ENCODE measurements at regions not wholly inside any gene's neighbourhood (a gene's known extent, or its start where the extent isn't known, plus 50 kb on each side); places are given as distances from the start of the nearest gene placed in this dataset.

DNA sequence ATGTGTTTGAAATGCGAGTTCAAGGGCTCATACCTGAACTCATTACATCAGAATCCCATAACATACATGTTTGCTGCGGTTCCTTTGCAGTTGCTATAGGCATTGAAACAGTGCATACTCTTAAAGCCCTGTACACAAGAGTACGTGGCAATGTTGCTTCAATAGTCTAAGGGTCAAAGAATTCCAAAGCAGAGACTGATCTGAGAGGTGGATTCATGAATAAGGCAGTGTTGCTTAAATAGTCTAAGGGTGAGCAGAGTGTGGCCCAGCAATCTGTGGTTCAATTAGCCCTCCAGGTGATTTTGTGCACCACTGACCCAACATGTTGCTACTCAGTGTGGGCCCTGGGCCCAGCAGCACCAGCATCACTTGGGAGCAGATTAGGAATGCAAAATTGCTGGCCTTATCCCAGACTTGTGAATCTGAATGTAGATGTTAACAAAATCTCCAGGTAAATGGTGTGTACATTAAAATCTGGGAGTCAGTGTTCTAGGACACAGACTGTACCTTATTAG is 314.7 kb upstream of the UMPS start:
- Mint-ChIP-seq H3K36me3 (no peaks in the 10 kb centered on the region), H3K4me1 (no peaks in the 10 kb centered on the region), H3K4me3 (no peak overlapping the region), H3K27me3 (peaks cover 8% of the 10 kb centered on the region), H3K9me3 (no peaks in the 10 kb centered on the region), H3K27ac (no peak overlapping the region)
- DNase-seq: no peak

DNA sequence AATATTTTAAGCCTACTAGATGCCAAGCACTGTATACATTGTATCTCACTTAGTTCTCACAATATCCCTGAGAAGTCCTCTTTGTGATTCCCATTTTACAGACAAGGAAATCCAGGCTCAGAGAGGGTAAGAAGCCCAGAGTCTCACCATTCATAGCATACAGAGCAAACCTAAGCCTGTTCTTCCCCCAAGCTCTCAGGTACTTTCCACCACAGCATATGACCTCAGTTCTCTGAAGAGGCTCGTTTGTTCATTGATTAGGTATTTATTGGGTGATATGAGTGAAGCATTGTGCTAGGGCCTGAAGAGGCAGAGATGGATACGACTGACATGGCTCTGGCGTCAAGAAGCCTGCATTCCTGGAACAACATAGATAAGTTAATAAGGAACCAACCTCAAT is 310.9 kb upstream of the UMPS start:
- Mint-ChIP-seq H3K9me3 (no peaks in the 10 kb centered on the region), H3K4me3 (no peak overlapping the region), H3K27ac (no peak overlapping the region), H3K4me1 (no peaks in the 10 kb centered on the region), H3K27me3 (peaks cover 8% of the 10 kb centered on the region), H3K36me3 (no peaks in the 10 kb centered on the region)
- DNase-seq: no peak

DNA sequence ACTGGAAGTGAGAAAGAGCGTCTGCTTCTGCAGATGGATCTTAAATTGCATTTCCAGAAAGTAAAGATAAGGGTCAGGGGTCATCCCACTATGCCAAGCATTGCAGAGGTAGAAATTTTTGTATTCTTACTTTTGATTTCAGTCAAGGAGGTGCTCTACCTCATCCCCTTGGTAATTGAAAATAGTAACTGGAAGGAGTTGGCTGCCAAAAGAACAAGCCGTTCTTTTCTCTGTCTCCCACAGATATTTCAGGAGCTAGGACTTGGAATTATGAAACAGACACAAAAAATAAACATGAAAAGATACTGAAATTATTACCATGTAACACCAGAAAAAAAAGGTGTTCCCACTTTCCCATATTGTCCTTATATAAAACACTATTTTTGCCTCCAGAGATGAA is 309.9 kb upstream of the UMPS start:
- no peaks in the 10 kb centered on the region for H3K9me3 Mint-ChIP-seq
- H3K36me3 Mint-ChIP-seq: no peaks in the 10 kb centered on the region
- H3K4me1 Mint-ChIP-seq: no peaks in the 10 kb centered on the region
- H3K27me3 Mint-ChIP-seq: peaks cover 15% of the 10 kb centered on the region
- no peak overlapping the region for H3K4me3 Mint-ChIP-seq
- no peak overlapping the region for H3K27ac Mint-ChIP-seq
- no peak for DNase-seq

DNA sequence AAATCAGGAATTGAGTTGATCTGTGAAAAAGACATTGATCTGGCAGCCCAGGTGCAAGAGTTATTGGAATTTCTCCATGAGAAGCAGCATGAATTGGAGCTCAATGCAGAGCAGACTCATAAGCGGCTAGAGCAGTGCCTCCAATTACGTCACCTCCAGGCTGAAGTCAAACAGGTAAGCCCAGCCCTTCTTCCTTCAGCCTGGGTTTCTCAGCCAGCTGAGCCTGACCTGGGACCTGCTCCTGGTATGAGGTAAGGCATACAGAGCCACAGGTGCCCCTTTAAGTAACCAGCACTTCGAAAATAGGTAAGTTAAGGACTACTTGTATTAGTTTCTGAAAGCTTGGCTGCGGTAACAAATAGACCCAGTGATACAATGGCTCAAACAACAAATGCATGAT is 307.4 kb upstream of the UMPS start:
- Mint-ChIP-seq H3K4me1 (no peaks in the 10 kb centered on the region), H3K36me3 (no peaks in the 10 kb centered on the region), H3K27me3 (peaks cover 18% of the 10 kb centered on the region), H3K4me3 (no peak overlapping the region), H3K27ac (no peak overlapping the region), H3K9me3 (no peaks in the 10 kb centered on the region)
- DNase-seq: no peak

DNA sequence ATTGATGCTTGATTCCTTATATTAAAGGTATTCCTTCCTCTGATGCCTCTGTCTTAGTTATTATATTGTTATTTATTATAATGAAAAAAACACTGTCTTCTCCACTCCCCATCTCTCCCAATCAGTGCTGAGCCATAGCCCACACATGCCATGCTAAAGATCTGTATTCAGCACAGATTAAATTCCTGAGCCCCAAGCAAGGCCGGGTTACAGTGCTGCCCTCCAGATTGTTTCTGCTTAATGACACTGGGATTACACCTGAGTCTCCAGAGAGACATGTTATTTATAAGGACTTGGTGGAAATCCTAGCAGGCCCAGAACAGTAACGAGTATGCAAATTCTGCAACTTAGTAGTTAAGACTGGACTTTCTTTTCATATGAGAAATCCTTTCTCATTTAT is 305.9 kb upstream of the UMPS start:
- no peaks in the 10 kb centered on the region for H3K36me3 Mint-ChIP-seq
- no peak for DNase-seq
- H3K27me3 Mint-ChIP-seq: peaks cover 11% of the 10 kb centered on the region
- no peak overlapping the region for H3K4me3 Mint-ChIP-seq
- no peaks in the 10 kb centered on the region for H3K9me3 Mint-ChIP-seq
- H3K27ac Mint-ChIP-seq: no peak overlapping the region
- no peaks in the 10 kb centered on the region for H3K4me1 Mint-ChIP-seq

DNA sequence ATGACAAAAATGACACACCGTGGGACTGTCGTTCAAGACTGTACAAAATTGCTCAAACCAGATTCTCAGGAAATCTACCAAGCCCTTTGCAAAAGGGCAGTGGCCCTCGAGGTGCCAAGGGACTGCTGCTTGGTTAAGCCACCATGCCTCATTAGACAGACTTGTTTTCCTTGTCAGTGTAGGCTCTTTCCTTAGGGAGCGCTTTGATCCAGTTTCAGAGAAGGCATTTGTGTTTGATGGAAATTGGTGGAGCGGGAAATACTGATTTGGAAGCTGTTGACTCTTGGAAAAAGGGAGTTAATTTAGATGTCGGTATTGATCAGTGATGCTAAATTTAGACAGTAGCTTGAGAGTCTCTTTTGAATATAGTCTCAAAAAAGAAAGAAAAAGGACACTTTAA is 304.3 kb upstream of the UMPS start:
- peaks cover 11% of the 10 kb centered on the region for H3K27me3 Mint-ChIP-seq

DNA sequence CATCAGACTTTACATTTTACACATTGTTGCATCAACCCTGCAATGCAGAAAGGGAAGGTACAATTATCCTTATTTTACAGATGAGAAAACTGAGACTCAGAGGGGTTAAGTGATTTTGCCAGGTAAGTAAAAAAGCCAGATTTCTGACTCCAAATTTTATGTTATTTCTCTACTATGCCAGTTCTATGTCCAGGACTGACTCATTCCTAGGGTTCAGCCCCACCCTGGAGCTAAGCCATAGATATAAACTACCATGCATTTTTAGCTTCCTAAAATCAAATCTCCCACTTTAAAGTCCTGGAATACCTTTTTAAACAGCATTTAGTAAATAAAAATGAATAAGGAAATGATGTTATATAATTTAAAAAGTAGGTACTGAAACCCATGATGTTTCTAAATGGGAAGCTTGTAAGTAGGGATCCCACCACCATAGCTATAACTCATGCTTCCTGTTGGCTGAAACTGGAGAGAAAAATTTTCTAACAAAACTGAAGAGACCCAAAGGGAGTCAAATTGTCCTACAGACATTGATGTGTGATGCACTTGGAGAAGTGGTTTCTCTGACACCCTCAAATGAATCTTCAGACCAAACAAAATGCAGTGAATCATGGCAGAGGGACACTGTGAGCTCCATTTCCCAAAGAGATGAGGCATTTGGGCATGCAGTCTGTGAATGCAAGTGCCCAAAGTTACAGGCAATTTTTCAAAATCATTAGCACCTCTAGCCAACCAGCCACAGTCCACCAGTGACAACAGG is 301.7 kb upstream of the UMPS start:
- no peaks in the 10 kb centered on the region for H3K9me3 Mint-ChIP-seq
- H3K4me1 Mint-ChIP-seq: no peaks in the 10 kb centered on the region
- no peak for DNase-seq
- H3K36me3 Mint-ChIP-seq: no peaks in the 10 kb centered on the region
- no peak overlapping the region for H3K4me3 Mint-ChIP-seq
- H3K27me3 Mint-ChIP-seq: peaks cover 15% of the 10 kb centered on the region
- no peak overlapping the region for H3K27ac Mint-ChIP-seq

More for the DNA sequence above, 304.3 kb upstream of the UMPS start:
- Mint-ChIP-seq H3K4me1 (no peaks in the 10 kb centered on the region), H3K36me3 (no peaks in the 10 kb centered on the region), H3K27ac (no peak overlapping the region), H3K4me3 (no peak overlapping the region), H3K9me3 (no peaks in the 10 kb centered on the region)
- no peak for DNase-seq

DNA sequence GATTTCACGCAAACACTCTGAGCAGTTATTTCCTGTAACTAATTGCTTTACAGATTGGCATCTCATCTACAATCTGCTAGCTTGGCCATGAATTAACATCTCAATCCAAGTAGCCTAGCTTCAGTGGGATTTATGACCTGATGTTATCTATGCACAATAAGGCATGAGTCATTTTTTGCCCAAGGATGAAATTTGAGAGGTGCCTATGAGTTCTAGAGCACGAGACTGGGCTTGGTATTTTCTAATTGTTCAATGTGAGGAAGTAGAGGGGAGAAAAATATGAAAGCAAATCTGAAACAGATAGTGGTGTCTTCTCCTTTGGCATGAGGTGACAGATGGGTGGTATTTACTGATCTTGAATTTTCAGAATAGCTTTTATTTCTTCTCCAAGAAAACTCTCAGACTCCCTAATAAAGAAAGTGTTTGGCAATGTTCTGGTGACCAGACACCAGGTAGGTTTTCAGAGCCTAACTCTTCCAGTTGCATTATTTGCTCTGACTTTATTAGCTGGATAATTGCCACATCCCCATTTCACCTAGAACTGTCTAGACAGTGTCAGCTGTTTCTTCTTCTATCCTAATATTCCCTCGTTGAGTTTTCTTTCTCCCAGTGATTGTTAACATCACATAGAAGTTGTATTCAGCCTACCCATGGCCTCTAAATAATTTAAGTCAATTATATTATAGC is 301.0 kb upstream of the UMPS start:
- DNase-seq: no peak
- H3K27ac Mint-ChIP-seq: no peak overlapping the region
- no peaks in the 10 kb centered on the region for H3K4me1 Mint-ChIP-seq
- peaks cover 15% of the 10 kb centered on the region for H3K27me3 Mint-ChIP-seq
- H3K36me3 Mint-ChIP-seq: no peaks in the 10 kb centered on the region
- H3K9me3 Mint-ChIP-seq: no peaks in the 10 kb centered on the region
- no peak overlapping the region for H3K4me3 Mint-ChIP-seq

DNA sequence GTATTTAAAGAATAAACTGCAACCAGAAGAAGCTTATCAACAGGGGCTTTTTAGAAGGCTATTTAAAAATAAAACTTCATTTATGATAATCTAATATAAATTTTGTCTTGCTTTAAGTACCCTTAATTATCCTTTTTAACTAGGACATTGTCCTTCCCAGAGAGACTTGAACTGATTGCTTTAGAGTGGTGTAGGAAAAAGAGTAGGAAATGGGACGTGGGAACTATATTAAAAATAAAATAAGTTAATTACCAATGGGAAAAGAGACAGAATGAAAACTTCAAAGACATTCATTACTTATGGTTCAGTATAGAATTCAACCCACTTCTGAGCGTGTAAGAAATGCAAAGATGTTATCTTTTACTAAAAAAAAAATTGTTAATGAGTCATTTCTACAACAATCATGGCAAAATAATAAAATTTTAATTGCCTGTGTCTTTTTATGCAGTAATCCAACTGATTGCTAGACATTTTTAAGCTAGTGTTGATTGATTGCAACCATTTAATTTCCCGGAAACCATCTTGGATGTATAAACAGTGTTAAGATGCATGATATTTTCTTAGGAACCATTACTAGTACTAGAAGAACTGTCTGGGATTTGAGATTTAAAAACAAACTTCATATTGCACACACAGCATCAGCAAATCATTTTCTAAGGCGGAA is 298.8 kb upstream of the UMPS start:
- H3K4me3 Mint-ChIP-seq: no peak overlapping the region
- no peaks in the 10 kb centered on the region for H3K9me3 Mint-ChIP-seq
- H3K27me3 Mint-ChIP-seq: peaks cover 3% of the 10 kb centered on the region
- no peaks in the 10 kb centered on the region for H3K4me1 Mint-ChIP-seq
- no peak overlapping the region for H3K27ac Mint-ChIP-seq
- DNase-seq: no peak
- no peaks in the 10 kb centered on the region for H3K36me3 Mint-ChIP-seq

DNA sequence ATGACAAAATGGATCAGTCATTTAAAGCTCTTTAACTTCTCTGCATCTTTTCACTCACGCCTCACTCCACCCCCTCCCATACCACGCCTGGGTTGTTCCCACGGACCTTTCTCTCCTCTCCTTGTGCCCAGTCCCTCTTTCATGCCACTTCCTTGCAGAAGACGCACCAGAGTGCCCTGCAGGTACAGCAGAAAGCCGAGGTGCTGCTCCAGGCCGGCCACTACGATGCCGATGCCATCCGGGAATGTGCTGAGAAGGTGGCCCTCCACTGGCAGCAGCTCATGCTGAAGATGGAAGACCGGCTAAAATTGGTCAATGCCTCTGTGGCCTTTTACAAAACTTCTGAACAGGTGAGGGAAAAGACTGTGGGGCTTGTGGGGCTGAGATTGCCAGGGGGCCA is 296.1 kb upstream of the UMPS start:
- Mint-ChIP-seq H3K4me1 (no peaks in the 10 kb centered on the region), H3K27ac (no peak overlapping the region), H3K27me3 (peaks cover 9% of the 10 kb centered on the region), H3K4me3 (no peak overlapping the region), H3K9me3 (no peaks in the 10 kb centered on the region), H3K36me3 (no peaks in the 10 kb centered on the region)
- DNase-seq: no peak

DNA sequence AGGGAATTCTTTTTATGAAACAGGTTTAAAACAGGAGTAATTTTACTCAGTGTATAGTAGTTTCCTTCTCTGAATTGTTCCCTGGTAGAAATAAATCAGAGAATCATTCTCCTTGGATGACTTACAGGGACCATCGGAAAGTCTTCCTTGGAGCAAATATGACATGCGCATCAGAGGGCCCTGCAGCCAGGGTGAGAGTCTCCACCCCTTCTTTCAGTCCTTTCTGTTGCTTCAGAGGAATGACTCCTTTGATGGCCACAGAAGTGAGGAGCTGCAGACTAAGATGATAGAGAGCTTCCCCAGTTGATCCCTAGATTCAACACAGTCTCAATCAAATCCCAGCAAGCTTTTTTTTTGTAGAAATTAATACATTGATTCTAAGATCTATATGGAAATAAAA is 294.8 kb upstream of the UMPS start:
- H3K27ac Mint-ChIP-seq: no peak overlapping the region
- H3K36me3 Mint-ChIP-seq: no peaks in the 10 kb centered on the region
- no peaks in the 10 kb centered on the region for H3K4me1 Mint-ChIP-seq
- no peak for DNase-seq
- no peak overlapping the region for H3K4me3 Mint-ChIP-seq
- H3K27me3 Mint-ChIP-seq: peaks cover 9% of the 10 kb centered on the region
- H3K9me3 Mint-ChIP-seq: no peaks in the 10 kb centered on the region

DNA sequence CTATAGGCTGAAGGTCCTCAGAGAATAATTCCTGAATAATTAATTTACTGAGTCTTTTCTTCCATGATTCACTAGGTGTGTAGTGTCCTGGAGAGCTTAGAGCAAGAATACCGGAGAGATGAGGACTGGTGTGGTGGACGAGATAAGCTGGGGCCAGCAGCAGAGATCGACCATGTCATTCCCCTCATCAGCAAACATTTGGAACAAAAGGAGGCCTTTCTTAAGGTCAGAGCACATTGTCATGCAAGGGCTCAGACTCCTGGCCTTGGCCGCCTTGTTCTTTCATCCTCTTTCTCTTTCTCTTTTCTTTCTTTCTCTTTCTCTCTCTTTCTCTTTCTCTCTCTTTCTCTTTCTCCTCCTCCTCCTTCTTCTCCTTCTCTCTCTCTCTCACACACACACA is 291.4 kb upstream of the UMPS start:
- no peak for DNase-seq
- Mint-ChIP-seq H3K4me1 (no peaks in the 10 kb centered on the region), H3K9me3 (no peaks in the 10 kb centered on the region), H3K36me3 (no peaks in the 10 kb centered on the region), H3K27ac (no peak overlapping the region), H3K27me3 (peaks cover 5% of the 10 kb centered on the region), H3K4me3 (no peak overlapping the region)

DNA sequence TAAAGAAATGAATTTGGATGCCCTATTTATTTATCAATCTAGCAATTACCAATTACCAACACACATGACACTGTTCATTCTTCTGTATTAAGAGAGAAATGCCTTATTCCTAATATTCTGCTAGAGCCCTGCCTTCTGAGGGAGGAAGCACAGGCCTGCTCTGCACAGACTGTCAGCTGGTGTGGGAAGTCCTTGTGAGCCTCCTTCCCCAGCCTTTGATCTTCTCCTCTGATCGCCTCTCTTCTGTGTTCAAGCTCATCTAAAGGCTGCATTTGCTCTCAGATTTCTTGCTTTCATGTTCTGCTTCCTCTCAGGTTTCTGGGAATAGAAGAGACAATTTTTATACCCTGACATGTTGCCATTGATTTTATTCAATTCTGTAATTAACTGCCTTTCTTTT is 290.6 kb upstream of the UMPS start:
- H3K36me3 Mint-ChIP-seq: no peaks in the 10 kb centered on the region

DNA sequence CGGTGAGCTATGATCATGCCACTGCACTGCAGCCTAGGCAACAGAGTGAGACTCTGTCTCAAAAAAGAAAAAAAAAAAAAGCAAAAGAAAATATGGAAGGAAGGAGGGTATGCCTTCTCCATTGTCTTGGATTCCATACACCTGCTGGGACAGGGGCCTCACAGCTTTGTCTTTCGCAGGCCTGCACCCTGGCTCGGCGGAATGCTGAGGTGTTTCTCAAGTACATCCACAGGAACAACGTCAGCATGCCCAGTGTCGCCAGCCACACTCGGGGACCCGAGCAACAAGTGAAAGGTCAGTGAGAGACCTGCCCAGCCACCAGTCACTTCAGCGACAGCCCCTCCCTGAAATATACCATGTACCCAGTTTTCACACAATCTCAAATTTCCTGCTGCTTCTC is 288.5 kb upstream of the UMPS start:
- H3K9me3 Mint-ChIP-seq: no peaks in the 10 kb centered on the region
- DNase-seq: no peak
- no peak overlapping the region for H3K4me3 Mint-ChIP-seq
- H3K36me3 Mint-ChIP-seq: no peaks in the 10 kb centered on the region
- no peak overlapping the region for H3K27ac Mint-ChIP-seq
- H3K27me3 Mint-ChIP-seq: peaks cover 5% of the 10 kb centered on the region
- no peaks in the 10 kb centered on the region for H3K4me1 Mint-ChIP-seq

More for the DNA sequence above, 290.6 kb upstream of the UMPS start:
- no peaks in the 10 kb centered on the region for H3K4me1 Mint-ChIP-seq
- H3K4me3 Mint-ChIP-seq: no peak overlapping the region
- H3K9me3 Mint-ChIP-seq: no peaks in the 10 kb centered on the region
- no peak overlapping the region for H3K27ac Mint-ChIP-seq
- DNase-seq: no peak
- H3K27me3 Mint-ChIP-seq: peaks cover 5% of the 10 kb centered on the region

DNA sequence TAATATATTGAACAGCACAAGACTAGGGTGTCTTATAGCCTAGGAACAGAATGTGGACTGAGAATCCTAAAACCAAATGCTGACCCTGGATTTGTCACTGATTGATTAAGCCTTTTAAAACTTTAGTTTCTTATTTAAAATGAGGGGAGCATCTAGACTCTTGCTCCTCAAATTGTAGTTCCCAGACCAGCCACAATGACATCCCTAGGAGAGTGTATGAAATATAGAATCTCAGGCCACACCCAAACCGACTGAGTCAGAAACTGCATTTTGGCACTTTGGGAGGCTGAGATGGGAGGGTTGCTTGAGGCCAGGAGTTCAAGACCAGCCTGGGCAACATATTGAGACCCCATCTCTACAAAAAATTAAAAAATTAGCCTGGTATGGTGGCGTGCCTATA is 287.8 kb upstream of the UMPS start:
- DNase-seq: no peak
- H3K9me3 Mint-ChIP-seq: no peaks in the 10 kb centered on the region
- no peak overlapping the region for H3K4me3 Mint-ChIP-seq
- H3K36me3 Mint-ChIP-seq: no peaks in the 10 kb centered on the region
- H3K4me1 Mint-ChIP-seq: no peaks in the 10 kb centered on the region
- no peak overlapping the region for H3K27ac Mint-ChIP-seq
- H3K27me3 Mint-ChIP-seq: peaks cover 5% of the 10 kb centered on the region
